ENCODE measurements at regions not wholly inside any gene's neighbourhood (a gene's known extent, or its start where the extent isn't known, plus 50 kb on each side); places are given as distances from the start of the nearest gene placed in this dataset.

DNA sequence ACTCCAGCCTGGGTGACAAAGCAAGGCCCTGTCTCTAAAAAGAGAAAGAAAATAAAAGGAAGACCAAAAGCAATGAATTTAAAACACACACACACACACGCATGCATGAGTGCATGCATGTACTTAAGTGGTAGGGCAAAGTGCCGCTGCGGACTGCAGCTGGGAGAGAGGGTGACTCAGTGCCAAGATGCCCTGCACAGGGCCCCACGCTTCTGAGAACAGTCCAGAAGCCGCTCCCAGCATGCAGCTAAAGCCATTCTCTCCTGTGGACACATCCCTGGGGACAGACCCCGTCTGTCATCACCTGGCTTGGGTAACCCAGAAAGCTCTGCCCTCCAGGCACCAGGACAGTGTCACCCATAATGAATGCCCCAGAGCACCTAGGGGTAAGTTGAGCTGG is 61.0 kb upstream of the MYL10 start:
- peaks cover 0 to 11% (median 10%) of the 10 kb centered on the region in 3 donors for H3K4me1 ChIP-seq (ENCODE audit: control insufficient read depth in 3 of 3, insufficient read depth in 3 of 3, low read length in 3 of 3)
- H3K27me3 ChIP-seq (ENCODE audit: control insufficient read depth in 3 of 3, insufficient read depth in 3 of 3, low read length in 3 of 3), result no peaks in the 10 kb centered on the region
- H3K36me3 ChIP-seq (ENCODE audit: control insufficient read depth in 3 of 3, insufficient read depth in 3 of 3, low read length in 3 of 3), result no peaks in the 10 kb centered on the region
- H3K27ac ChIP-seq (ENCODE audit: low read depth, low read length), result no peak overlapping the region
- H3K9me3 ChIP-seq (ENCODE audit: control insufficient read depth in 3 of 3, low read length in 3 of 3), result no peaks in the 10 kb centered on the region
- no peak overlapping the region for H3K4me3 ChIP-seq (ENCODE audit: low read length in 3 of 3)
- H3K9ac ChIP-seq (ENCODE audit: low read depth in 1 of 3, low read length in 3 of 3), result no peak overlapping the region

DNA sequence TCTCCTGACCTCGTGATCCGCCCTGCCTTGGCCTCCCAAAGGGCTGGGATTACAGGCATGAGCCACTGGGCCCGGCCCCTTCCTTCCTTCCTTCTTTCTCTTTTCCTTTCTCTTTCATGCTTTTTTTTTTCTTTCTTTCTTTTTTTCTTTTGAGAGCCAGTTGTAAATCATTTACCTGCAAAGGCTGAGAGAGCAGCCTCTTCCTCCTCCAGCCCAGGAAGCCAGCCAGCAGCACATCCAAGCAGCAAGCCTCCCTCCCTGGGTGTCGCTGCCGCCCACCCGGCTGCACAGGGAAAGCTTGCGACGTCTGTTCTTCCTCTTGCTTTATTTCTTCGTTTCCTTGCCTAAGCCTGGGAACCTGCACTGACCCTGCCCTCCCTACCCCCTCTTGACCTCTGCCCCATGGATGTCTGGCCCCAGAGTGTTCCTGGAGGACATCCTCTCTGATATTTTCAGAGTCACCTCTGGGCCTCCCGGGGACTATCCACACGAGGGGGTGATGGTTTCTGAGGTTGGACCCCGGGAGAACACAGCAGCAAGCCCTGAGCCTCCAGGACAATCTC is 62.8 kb upstream of the MYL10 start:
- no peaks in the 10 kb centered on the region for H3K36me3 ChIP-seq (ENCODE audit: control insufficient read depth in 3 of 3, insufficient read depth in 3 of 3, low read length in 3 of 3)
- H3K27me3 ChIP-seq (ENCODE audit: control insufficient read depth in 3 of 3, insufficient read depth in 3 of 3, low read length in 3 of 3), result peaks cover 0 to 6% (median 4%) of the 10 kb centered on the region in 3 donors
- no peak overlapping the region for H3K27ac ChIP-seq (ENCODE audit: low read depth, low read length)
- H3K4me1 ChIP-seq (ENCODE audit: control insufficient read depth in 3 of 3, insufficient read depth in 3 of 3, low read length in 3 of 3), result peaks cover 0 to 11% (median 10%) of the 10 kb centered on the region in 3 donors
- no peak overlapping the region for H3K4me3 ChIP-seq (ENCODE audit: low read length in 3 of 3)
- H3K9ac ChIP-seq (ENCODE audit: low read depth in 1 of 3, low read length in 3 of 3), result no peak overlapping the region
- no peaks in the 10 kb centered on the region for H3K9me3 ChIP-seq (ENCODE audit: control insufficient read depth in 3 of 3, low read length in 3 of 3)

DNA sequence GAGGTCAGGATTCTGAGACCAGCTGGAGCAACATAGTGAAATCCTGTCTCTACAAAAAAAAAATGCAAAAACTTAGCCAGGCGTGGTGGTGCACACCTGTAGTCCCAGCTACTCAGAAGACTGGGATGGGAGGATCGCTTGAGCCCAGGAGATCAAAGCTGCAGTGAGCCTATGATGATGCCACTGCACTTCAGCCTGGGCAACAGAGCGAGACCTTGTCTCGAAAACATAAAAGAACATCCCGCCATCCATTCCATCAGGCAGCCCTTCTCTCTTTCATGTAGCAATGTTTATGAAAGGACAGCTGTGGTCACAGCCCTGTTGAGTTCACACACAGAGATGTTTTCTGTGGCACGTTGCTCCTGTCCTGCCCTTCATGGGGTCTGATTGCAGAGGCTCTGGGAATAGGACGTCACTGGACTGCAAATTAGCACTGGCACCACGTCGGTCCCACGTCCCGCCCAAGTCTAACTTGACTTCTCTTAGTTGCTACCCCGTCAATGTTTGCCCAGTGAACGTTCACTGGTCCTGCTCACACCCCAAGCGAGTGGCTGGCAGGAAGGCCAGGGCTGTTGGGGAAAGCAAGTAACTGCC is 64.5 kb upstream of the MYL10 start:
- Histone ChIP-seq H3K9ac (ENCODE audit: low read depth in 1 of 3, low read length in 3 of 3) (no peak overlapping the region), H3K9me3 (ENCODE audit: control insufficient read depth in 3 of 3, low read length in 3 of 3) (no peaks in the 10 kb centered on the region), H3K27me3 (ENCODE audit: control insufficient read depth in 3 of 3, insufficient read depth in 3 of 3, low read length in 3 of 3) (peaks cover 0 to 17% (median 6%) of the 10 kb centered on the region in 3 donors), H3K4me3 (ENCODE audit: low read length in 3 of 3) (no peak overlapping the region), H3K27ac (ENCODE audit: low read depth, low read length) (no peak overlapping the region), H3K36me3 (ENCODE audit: control insufficient read depth in 3 of 3, insufficient read depth in 3 of 3, low read length in 3 of 3) (no peaks in the 10 kb centered on the region), H3K4me1 (ENCODE audit: control insufficient read depth in 3 of 3, insufficient read depth in 3 of 3, low read length in 3 of 3) (peaks cover 0 to 4% (median 4%) of the 10 kb centered on the region in 3 donors)

DNA sequence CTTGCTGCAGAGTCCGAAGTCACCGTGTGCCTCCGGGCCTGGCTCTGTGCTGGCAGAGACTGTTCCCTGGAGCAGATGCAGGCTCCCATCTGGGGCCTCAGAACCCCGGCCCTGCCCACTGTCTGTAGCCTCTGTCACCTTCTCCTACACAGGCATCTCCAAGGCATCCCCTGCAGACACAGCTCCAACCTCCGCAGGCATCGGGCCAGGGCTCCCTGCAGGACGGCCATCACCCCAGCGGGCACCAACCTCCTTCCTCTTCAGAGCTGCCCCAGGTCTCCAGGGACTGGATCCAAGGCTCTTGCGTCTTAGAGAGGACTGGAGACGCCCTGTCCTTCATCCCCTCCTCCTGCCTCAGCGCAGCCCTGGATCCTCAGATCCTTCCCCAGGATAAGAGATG is 69.9 kb upstream of the MYL10 start:
- H3K4me1 ChIP-seq (ENCODE audit: control insufficient read depth in 3 of 3, insufficient read depth in 3 of 3, low read length in 3 of 3), result no peaks in the 10 kb centered on the region
- no peaks in the 10 kb centered on the region for H3K36me3 ChIP-seq (ENCODE audit: control insufficient read depth in 3 of 3, insufficient read depth in 3 of 3, low read length in 3 of 3)
- no peaks in the 10 kb centered on the region for H3K9me3 ChIP-seq (ENCODE audit: control insufficient read depth in 3 of 3, low read length in 3 of 3)
- no peak overlapping the region for H3K27ac ChIP-seq (ENCODE audit: low read depth, low read length)
- peaks cover 8 to 34% (median 28%) of the 10 kb centered on the region in 3 donors for H3K27me3 ChIP-seq (ENCODE audit: control insufficient read depth in 3 of 3, insufficient read depth in 3 of 3, low read length in 3 of 3)
- no peak overlapping the region for H3K4me3 ChIP-seq (ENCODE audit: low read length in 3 of 3)
- H3K9ac ChIP-seq (ENCODE audit: low read depth in 1 of 3, low read length in 3 of 3), result no peak overlapping the region

DNA sequence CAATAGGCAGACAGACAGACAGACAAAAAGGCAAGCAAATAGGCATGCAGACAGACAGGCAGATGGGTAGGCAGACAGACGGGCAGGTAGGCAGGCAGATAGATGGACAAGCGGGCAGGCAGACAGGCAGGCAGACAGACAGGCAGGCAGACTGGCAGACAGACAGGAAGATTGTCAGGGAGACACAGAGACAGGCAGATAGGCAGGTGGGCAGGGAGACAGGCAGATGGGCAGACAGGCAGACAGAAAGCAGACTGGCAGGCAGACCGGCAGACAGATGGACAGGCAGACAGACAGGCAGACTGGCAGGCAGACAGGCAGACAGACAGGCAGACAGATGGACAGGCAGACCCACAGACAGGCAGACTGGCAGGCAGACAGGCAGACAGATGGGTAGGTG is 70.3 kb upstream of the MYL10 start:
- Histone ChIP-seq H3K4me3 (ENCODE audit: low read length in 3 of 3) (no peak overlapping the region), H3K27ac (ENCODE audit: low read depth, low read length) (no peak overlapping the region), H3K36me3 (ENCODE audit: control insufficient read depth in 3 of 3, insufficient read depth in 3 of 3, low read length in 3 of 3) (no peaks in the 10 kb centered on the region), H3K9me3 (ENCODE audit: control insufficient read depth in 3 of 3, low read length in 3 of 3) (no peaks in the 10 kb centered on the region), H3K9ac (ENCODE audit: low read depth in 1 of 3, low read length in 3 of 3) (no peak overlapping the region), H3K4me1 (ENCODE audit: control insufficient read depth in 3 of 3, insufficient read depth in 3 of 3, low read length in 3 of 3) (no peaks in the 10 kb centered on the region), H3K27me3 (ENCODE audit: control insufficient read depth in 3 of 3, insufficient read depth in 3 of 3, low read length in 3 of 3) (peaks cover 8 to 34% (median 28%) of the 10 kb centered on the region in 3 donors)

DNA sequence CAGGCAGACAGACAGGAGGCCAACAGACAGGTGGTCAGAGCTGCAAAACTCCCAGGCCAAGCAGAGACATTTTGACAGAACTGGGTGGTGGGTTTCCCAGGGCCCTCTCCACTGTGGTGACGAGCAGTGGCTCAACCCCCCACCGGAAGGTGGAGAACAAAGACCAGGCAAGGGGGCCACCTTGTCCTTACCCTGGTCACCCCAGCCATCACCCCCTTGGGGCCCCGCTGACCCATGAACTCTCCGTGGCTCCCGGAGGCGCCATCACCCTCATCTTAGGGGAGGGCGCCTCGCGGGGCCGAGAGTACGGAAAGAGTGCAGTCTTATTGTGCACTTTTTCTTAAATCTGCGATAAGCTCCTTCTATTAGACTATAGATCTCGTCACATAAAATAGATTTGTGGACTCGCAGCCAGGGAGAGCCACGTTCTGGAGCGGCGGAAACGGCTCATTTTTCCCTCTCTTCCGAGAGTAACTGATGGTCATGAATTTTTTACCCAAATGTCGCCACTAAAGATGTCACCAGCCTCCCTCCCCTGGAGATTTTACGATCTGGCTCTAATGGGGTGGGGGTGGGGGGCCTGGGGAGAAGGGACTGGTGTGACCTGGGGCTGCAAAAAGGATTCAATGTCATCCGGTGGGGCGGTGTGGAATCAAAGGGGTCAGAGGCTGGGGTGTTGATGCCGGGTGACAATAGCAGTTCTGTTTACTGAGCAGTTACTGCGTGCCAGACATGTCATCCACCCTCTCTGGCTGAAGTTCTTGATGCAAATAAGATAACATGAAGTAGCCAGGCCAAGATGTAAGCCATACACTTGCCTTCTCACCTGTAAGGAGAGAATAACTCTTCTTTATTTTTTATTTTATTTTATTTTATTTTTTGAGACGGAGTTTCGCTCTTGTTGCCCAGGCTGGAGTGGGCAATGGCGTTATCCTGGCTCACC is 71.1 kb upstream of the MYL10 start:
- Histone ChIP-seq H3K27me3 (ENCODE audit: control insufficient read depth in 3 of 3, insufficient read depth in 3 of 3, low read length in 3 of 3) (peaks cover 8 to 34% (median 28%) of the 10 kb centered on the region in 3 donors), H3K4me1 (ENCODE audit: control insufficient read depth in 3 of 3, insufficient read depth in 3 of 3, low read length in 3 of 3) (no peaks in the 10 kb centered on the region), H3K9me3 (ENCODE audit: control insufficient read depth in 3 of 3, low read length in 3 of 3) (no peaks in the 10 kb centered on the region), H3K4me3 (ENCODE audit: low read length in 3 of 3) (no peak overlapping the region), H3K9ac (ENCODE audit: low read depth in 1 of 3, low read length in 3 of 3) (no peak overlapping the region), H3K27ac (ENCODE audit: low read depth, low read length) (no peak overlapping the region), H3K36me3 (ENCODE audit: control insufficient read depth in 3 of 3, insufficient read depth in 3 of 3, low read length in 3 of 3) (no peaks in the 10 kb centered on the region)

DNA sequence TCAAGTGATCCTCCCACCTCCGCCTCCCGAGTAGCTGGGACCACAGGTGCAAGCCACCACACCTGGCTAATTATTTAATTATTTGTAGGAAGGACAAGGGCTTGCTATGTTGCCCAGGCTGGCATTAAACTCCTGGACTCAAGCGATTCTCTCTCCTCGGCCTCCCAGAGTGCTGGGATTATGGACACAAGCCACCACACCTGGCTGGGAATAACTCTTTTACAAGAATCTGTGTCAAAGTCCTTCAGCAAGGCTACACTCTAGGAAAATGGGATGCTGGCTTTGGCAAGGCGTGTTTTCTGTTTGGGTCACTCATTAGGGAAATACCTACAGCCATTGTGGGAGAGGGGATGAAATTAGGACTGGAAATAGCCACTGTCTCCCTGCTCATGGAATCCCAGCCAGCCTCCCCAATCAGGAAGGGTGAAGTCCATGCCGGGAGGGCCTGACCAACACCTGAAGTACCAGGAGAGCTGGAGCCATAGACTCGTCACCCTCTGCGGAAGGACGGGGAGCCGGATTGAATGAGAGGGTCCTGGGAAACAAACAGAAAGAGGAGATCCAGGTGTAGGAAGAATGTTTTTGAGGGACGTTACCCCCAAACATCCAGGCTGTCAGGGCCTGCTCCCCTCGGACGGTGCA is 72.2 kb upstream of the MYL10 start:
- no peak overlapping the region for H3K4me3 ChIP-seq (ENCODE audit: low read length in 3 of 3)
- H3K9me3 ChIP-seq (ENCODE audit: control insufficient read depth in 3 of 3, low read length in 3 of 3), result no peaks in the 10 kb centered on the region
- no peak overlapping the region for H3K9ac ChIP-seq (ENCODE audit: low read depth in 1 of 3, low read length in 3 of 3)
- H3K36me3 ChIP-seq (ENCODE audit: control insufficient read depth in 3 of 3, insufficient read depth in 3 of 3, low read length in 3 of 3), result no peaks in the 10 kb centered on the region
- peaks cover 8 to 32% (median 27%) of the 10 kb centered on the region in 3 donors for H3K27me3 ChIP-seq (ENCODE audit: control insufficient read depth in 3 of 3, insufficient read depth in 3 of 3, low read length in 3 of 3)
- no peaks in the 10 kb centered on the region for H3K4me1 ChIP-seq (ENCODE audit: control insufficient read depth in 3 of 3, insufficient read depth in 3 of 3, low read length in 3 of 3)
- H3K27ac ChIP-seq (ENCODE audit: low read depth, low read length), result no peak overlapping the region

DNA sequence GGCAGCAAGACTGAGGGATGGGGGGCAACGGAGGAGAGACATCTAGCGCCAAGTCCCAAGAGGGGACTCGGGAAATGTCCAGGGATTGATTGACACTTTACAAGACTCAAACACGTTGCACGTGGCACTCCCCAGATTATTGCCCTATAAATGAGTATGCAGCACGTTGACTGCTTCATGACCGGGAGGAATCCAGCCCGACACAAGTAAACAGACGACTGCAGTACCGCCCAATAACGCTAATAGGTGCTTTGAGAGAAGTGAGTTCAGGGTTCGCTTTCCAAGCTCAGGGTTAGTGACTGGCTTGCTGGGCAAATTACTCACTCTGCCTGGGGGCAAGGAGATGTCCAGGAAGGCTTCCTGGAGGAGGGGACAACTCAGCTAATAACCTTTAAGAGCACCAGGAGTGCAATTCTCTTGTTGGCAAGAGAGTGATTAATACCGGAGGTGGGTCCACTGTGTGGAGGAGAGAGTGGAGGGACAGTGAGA is 73.3 kb upstream of the MYL10 start:
- Histone ChIP-seq H3K27ac (ENCODE audit: low read depth, low read length) (no peak overlapping the region), H3K4me1 (ENCODE audit: control insufficient read depth in 3 of 3, insufficient read depth in 3 of 3, low read length in 3 of 3) (no peaks in the 10 kb centered on the region), H3K4me3 (ENCODE audit: low read length in 3 of 3) (no peak overlapping the region), H3K9ac (ENCODE audit: low read depth in 1 of 3, low read length in 3 of 3) (no peak overlapping the region), H3K36me3 (ENCODE audit: control insufficient read depth in 3 of 3, insufficient read depth in 3 of 3, low read length in 3 of 3) (no peaks in the 10 kb centered on the region), H3K9me3 (ENCODE audit: control insufficient read depth in 3 of 3, low read length in 3 of 3) (no peaks in the 10 kb centered on the region), H3K27me3 (ENCODE audit: control insufficient read depth in 3 of 3, insufficient read depth in 3 of 3, low read length in 3 of 3) (peaks cover 12 to 36% (median 24%) of the 10 kb centered on the region in 3 donors)

DNA sequence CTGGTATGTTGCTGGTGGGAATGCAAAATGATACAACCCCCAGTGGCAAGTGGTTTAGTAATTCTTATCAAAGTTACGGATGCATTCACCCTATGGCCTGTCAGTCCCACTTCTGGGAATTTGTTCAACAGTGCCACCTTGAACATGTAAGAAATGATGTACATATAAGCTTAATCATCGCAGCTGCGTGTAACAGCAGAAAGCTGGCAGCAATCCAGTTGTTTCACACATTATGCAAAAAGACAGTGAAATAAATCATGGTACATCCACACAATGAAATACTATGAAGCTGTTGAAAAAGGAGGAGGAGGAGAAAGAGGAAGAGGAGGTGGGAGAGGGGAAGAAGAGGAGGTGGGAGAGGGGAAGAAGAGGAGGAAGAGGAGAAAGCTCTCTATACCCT is 76.2 kb upstream of the MYL10 start:
- Histone ChIP-seq H3K4me3 (ENCODE audit: low read length in 3 of 3) (no peak overlapping the region), H3K9me3 (ENCODE audit: control insufficient read depth in 3 of 3, low read length in 3 of 3) (no peaks in the 10 kb centered on the region), H3K27me3 (ENCODE audit: control insufficient read depth in 3 of 3, insufficient read depth in 3 of 3, low read length in 3 of 3) (peaks cover 9 to 13% (median 12%) of the 10 kb centered on the region in 3 donors), H3K4me1 (ENCODE audit: control insufficient read depth in 3 of 3, insufficient read depth in 3 of 3, low read length in 3 of 3) (no peaks in the 10 kb centered on the region), H3K9ac (ENCODE audit: low read depth in 1 of 3, low read length in 3 of 3) (no peak overlapping the region), H3K27ac (ENCODE audit: low read depth, low read length) (no peak overlapping the region), H3K36me3 (ENCODE audit: control insufficient read depth in 3 of 3, insufficient read depth in 3 of 3, low read length in 3 of 3) (no peaks in the 10 kb centered on the region)
